GM19324 (cell line): ENCODE measurements at regions not wholly inside any gene's neighbourhood (a gene's known extent, or its start where the extent isn't known, plus 50 kb on each side); places are given as distances from the start of the nearest gene placed in this dataset.

Source experiments
- ATAC-seq: cut with Tn5 transposase; IDR thresholded peaks from one replicate; pipeline ENCODE4 v1.9.1; 2021; ENCODE audit warnings: mild to moderate bottlenecking, moderate library complexity; ENCODE audit not compliant: unreplicated experiment, low FRiP score

DNA sequence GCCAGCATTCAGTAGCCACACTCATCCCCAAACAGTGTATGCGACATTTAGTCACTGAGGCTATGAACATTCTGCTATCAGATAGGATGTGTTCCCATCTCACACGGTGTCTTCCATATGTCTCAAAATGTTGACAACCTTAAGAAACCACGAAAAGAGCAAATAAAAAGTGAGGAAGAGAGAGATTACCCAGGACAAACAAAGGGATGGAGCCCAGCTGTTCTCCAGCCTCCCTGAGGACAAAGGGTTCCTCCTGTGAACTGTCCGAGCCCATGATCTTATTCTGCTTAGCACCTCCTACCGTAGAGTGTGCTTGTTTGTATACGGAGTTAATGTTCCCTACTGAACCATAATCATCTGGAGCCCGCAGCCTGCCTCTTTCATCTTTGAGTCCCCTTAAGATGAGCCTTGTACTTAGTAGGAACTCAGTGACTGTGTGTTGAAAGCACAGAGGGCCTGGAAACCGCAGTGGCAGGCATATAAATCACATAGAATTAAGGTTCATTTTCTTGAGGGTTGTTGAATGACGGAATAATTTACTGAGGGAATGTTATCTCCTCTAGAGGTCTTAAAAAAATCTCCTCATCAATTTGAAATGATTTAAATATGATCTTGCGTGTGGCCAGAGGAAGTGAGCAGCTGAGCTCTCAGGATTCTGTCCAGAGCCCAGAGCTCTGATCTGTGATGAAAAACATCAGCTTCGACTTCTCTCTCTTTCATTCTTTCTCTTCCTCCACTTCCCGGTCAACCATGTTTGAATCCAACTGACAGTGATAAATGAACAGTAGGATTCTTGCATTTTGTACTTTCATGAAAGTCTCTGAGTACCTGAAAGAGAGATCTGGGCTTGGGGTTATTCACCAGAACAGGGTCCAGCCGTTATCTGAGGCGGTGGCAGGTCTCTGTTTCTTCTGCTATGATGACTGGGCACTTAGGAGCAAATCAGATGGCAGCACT, 200.5 kb downstream of the KLF5 start:
- ATAC-seq = no peak

DNA sequence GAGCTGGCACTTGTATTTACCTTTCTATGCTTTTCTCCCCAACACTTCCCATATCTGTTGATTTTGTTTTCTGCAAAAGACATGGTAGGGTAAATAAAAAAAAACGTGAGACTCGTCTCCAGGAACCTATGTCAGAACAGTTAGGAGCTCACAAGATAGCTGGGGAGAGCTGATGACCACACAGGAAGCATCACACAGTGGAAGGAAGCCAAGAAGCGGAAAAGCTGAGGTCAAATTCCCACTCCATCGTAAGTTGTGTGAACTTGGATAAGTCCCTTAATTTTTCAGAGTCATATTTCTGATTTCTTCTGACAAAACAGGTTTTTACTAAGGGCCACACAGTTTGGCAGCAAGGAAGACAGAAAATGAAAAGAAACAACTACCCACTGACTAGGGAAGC, 199.6 kb downstream of the KLF5 start:
- no peak for ATAC-seq

DNA sequence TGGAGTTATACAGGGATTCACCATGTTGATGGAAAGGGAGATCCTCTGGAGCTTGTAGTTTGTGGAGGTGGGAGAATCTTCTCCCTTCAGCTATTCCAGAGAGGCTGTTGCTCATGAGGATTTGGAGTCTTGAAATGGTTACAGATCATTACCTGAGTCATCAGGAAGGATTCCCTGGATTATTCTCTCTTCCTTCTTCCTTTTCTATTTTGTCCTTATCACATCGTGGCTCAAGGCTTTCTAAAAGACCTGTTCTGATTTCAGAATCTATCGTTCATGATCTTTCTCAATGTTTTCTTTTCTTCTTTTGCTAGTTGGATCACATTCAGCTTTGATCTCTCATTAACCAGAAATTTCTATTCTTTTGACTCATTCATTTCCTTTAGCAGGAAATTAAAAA, 196.0 kb downstream of the KLF5 start:
- no peak for ATAC-seq

- ATAC-seq = no peak
Measured at GRCh38 chr13:73251626-73252265, 192.9 kb downstream of the KLF5 start.

- ATAC-seq = no peak
Measured at GRCh38 chr13:73250061-73250460, 191.3 kb downstream of the KLF5 start.

DNA sequence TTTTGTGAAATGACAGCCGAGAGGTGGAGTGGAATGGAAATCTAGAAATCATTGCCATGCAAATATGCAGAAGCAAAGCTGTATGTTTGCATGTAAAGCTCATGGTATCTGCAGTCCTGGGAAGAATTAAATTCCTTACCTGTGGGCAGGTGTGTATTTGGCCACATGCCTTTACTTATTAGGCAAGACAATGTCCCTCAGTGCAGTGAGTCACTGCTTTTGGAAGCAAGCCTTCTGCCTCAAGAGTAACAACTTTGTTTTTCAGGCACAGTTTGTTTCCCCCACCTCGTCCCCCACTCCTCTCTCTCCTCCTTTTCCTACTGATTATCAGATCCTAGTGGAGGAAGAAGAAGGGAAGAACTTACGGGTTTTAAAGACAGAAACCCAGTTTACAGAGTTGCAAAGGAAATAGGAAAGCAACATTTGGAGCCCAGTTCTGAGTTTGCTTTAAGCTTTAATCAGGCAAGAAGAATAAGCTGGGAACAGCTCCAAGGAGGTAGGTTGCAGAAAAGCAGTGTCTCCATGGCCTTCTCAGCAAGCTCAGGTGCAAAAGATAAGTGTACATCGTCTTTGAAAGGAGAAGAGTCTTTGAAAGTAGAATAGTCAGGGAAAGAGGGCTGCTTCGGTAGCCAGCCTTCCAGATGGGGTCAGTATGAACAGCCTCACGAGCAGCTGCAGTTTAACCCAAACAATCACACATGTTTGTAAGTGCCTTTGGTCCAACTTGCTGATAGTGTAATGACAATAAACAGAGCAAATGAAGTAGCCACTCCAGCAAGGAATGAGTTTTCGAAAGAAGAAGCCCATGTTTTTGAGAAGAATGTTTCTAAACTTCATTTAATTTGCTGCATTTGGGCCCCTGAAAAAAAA, 190.1 kb downstream of the KLF5 start:
- no peak for ATAC-seq

GRCh38 chr13:73248154-73248553, 189.3 kb downstream of the KLF5 start:
- no peak for ATAC-seq

DNA sequence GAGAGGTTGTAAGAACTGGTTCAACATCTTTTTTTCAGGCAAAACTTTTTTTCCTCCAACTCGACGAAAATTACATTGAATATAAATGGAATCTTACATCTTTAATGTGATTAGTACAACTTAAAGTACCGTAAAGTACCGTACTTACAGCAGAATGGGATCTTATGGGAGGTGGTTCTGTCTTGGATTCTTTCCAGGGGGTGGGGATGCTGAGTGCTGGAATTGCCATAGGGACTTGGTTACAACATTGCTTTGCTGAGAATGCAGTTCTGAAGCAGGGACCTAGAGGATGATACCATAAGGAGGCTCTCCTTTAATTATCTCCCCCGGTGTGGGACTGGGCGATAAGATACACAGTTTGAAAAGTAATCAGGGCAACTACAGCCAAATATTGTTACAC, 186.4 kb downstream of the KLF5 start:
- ATAC-seq = no peak

DNA sequence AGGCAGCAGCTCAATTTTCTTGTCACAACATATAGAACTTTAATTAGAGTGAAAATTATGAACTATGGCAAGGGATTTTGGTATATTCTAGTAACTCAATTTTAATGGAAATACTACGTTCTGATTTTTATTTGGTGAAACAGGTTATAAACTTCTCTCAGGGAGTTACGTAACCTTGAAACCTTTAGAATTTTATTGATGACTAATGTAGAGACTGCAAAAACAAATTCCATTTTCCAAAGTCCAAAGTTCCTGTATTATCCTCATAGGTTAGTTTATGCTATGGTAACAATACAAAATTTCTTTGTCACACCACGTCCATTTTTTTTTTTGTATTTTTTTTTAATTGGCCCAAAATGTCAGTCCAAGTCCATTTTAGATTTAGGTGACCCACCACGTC, 185.7 kb downstream of the KLF5 start:
- ATAC-seq = no peak

DNA sequence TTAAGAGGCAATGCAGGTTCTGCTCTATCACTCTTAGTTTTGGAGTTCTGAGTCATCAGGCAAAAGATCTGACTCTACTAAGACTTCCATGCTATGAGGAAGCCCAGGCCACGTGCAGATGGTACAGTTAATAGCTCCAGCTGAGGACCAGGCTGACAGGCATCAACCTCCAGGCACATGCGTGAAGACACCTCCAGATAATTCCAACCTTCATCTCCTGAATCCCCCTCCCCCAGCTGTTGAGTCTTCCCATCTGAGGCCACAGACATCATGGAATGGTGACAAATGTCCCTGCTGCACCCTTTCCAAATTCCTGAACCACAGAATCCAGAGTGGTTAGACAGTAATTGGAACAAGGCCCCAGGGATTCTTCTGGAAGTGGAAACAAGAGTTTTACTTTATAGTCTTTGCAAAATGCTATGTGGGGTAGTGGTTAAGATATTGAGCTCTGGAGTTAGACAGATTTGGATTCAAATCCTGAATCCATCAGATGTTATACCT, 183.8 kb downstream of the KLF5 start:
- no peak for ATAC-seq

DNA sequence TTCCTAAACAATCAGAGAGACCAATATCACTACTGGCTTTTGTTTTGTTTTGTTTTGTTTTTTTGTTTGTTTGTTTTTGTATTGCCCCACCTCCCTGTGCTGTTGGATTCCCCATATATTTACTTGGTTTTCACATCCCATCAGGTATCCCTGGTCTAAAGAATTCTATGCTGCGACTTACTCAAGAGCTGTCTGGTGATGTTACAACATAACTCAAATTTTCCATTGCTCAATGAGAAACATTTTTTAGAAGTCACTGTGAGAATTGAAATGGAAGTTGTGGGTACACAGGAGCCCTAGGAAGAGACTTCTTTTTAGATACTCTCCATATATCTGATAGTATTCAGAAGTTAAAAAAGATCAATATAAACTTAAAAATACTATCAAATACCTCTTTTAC, 181.4 kb downstream of the KLF5 start:
- no peak for ATAC-seq

GRCh38 chr13:73235385-73235784, 176.6 kb downstream of the KLF5 start:
- no peak for ATAC-seq

GRCh38 chr13:73231471-73231870, 172.7 kb downstream of the KLF5 start:
- ATAC-seq = no peak

- no peak for ATAC-seq
Measured at GRCh38 chr13:73230716-73231115, 171.9 kb downstream of the KLF5 start.

DNA sequence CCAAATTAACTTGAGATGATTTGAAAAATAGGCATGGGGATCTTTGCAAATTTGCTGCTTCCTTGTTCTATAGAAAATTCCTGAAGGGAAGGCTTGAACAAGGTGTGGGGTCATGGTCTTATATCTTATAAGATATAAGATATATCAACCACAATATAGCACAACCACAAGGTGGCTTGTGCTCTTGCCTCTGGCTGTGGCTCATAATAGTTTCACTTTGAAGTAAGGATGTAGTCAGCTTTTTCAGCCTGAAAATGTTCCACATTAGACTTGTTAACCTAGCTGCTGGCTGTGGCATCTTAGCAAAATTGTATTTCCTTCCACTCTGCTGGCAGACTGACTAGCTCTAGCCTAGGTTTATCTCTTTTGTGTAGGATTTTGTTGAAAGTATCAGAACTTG, 169.7 kb downstream of the KLF5 start:
- ATAC-seq = no peak

- no peak for ATAC-seq
Measured at GRCh38 chr13:73225990-73226389, 167.2 kb downstream of the KLF5 start.

- ATAC-seq = no peak
Measured at GRCh38 chr13:73224703-73225102, 165.9 kb downstream of the KLF5 start.

DNA sequence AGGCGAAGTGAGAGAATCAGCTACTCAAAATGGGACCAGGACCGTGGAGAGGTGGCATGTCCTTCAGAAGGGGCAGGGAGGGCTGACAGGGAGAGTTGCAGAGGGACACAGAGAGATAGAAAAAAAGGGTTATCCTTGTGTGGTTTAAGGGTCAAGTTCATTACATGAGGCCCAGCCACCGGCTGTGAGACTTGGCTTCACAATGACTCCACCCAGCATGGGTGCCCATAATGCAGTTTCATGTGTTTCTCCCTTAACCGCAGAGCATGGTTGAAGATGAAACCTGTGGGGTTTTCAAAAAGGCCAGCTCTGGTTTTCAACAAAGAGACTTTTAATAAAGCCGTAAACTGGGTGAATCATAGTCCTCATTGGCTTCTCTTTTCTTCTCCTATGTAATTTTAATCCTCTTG, 164.6 kb downstream of the KLF5 start:
- peak; percentile 98 for ATAC-seq

- ATAC-seq = no peak
Measured at GRCh38 chr13:73222627-73223305, 164.0 kb downstream of the KLF5 start.
